Ishikawa (cell line): ENCODE measurements at regions not wholly inside any gene's neighbourhood (a gene's known extent, or its start where the extent isn't known, plus 50 kb on each side); places are given as distances from the start of the nearest gene placed in this dataset.

Experiments used
- CEBPB ChIP-seq: IDR thresholded peaks from 2 replicates; pipeline ENCODE4 v1.6.1; 2012
- CREB1 ChIP-seq: IDR thresholded peaks from 2 replicates; pipeline ENCODE4 v1.6.1; 2012; ENCODE audit warnings: low read depth
- EP300 ChIP-seq: IDR thresholded peaks from 2 replicates; pipeline ENCODE4 v1.6.1; 2012; ENCODE audit warnings: borderline replicate concordance
- FOXM1 ChIP-seq: IDR thresholded peaks from 2 replicates; pipeline ENCODE4 v1.6.1; 2012; ENCODE audit warnings: low read depth, borderline replicate concordance
- YY1 ChIP-seq: IDR thresholded peaks from 2 replicates; pipeline ENCODE4 v1.6.1; 2012; ENCODE audit warnings: low read depth
- ZBTB7A ChIP-seq: IDR thresholded peaks from 2 replicates; pipeline ENCODE4 v1.6.1; 2012; ENCODE audit warnings: low read depth
- TF ChIP-seq, protein P1 (sequence below): IDR thresholded peaks from 2 replicates; pipeline ENCODE4 v1.6.1; 2012; ENCODE audit warnings: low read depth, mild to moderate bottlenecking
- TF ChIP-seq, protein P2 (sequence below): IDR thresholded peaks from 2 replicates; pipeline ENCODE4 v1.6.1; 2012

DNA sequence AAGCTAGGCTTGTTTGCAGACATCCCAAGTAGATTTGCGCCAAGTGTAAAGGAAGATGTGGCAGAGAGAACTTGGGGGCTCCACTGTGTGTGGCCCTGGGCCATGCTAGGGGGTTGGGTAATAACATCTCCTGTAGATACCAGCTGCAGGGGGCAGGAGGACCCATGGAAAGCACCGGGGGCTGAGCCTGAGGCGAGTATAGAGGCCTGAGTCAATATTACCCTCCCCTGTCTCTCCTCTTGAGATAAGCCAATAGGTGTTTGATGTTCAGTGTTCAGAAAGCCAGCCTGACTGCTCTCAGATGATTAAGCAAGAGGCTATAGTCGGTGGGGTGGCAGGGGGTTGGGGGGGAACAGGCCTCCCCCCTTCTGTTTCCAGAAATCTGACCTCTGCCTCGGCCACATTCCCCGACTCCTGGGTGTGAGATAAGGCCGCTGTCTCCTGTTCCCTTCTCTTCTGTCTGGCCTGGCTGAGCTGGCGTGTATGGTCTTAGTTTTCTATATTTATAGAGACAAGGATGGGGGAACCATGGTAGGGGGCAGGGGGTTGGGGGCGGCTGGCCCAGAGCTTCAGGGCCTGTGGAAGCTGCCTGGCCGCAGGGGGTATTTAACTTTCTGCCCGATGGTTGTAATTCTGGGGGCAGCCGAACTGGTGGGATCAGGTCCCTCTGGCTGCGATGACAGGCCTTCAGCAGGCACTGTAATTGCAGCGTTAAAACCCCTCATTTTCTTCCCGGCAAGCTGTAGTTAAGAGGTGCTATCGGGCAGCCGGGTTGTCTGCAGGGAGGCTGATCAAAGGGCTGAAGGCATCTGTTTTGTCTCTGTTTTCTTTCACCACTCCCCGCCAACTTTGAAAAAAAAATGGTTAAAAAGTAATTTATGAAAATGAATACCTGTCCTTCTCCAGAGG lies 292.0 kb downstream of the NSG2 start:
- TF ChIP-seq, protein P1, sequence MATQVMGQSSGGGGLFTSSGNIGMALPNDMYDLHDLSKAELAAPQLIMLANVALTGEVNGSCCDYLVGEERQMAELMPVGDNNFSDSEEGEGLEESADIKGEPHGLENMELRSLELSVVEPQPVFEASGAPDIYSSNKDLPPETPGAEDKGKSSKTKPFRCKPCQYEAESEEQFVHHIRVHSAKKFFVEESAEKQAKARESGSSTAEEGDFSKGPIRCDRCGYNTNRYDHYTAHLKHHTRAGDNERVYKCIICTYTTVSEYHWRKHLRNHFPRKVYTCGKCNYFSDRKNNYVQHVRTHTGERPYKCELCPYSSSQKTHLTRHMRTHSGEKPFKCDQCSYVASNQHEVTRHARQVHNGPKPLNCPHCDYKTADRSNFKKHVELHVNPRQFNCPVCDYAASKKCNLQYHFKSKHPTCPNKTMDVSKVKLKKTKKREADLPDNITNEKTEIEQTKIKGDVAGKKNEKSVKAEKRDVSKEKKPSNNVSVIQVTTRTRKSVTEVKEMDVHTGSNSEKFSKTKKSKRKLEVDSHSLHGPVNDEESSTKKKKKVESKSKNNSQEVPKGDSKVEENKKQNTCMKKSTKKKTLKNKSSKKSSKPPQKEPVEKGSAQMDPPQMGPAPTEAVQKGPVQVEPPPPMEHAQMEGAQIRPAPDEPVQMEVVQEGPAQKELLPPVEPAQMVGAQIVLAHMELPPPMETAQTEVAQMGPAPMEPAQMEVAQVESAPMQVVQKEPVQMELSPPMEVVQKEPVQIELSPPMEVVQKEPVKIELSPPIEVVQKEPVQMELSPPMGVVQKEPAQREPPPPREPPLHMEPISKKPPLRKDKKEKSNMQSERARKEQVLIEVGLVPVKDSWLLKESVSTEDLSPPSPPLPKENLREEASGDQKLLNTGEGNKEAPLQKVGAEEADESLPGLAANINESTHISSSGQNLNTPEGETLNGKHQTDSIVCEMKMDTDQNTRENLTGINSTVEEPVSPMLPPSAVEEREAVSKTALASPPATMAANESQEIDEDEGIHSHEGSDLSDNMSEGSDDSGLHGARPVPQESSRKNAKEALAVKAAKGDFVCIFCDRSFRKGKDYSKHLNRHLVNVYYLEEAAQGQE = no peak
- TF ChIP-seq ZBTB7A (no peak), EP300 (no peak), CREB1 (no peak), YY1 (no peak), FOXM1 (no peak), CEBPB (no peak)
- TF ChIP-seq, protein P2, sequence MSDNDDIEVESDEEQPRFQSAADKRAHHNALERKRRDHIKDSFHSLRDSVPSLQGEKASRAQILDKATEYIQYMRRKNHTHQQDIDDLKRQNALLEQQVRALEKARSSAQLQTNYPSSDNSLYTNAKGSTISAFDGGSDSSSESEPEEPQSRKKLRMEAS = no peak
